Left lobe of liver (tissue), 2 donors: ENCODE measurements at regions not wholly inside any gene's neighbourhood (a gene's known extent, or its start where the extent isn't known, plus 50 kb on each side); places are given as distances from the start of the nearest gene placed in this dataset.
"Not testable (repeated sequence)": the region's sequence is repeated elsewhere in the genome, so short reads cannot be mapped to it uniquely, and the experiment has no call there.

Experiments
- ATAC-seq: fragments of 200-7000 bp; cut with Tn5 transposase; one replicate; pipeline ENCODE4 v1.9.1; 2020; ENCODE audit warnings: mild to moderate bottlenecking, moderate library complexity
- DNase-seq: peaks from one replicate; pipeline ENCODE4 v3.0.0-alpha.2; 2020; ENCODE audit warnings: low spot score
- donor health status: DM: no; HTN: no; CAD: no; lungs with moderate emphysema.
- donor health status: DM: no; HTN: yes; CAD: no.

- DNase-seq (no peak), ATAC-seq (no peak)
Measured at GRCh38 chr6:85887461-85887860, 244.8 kb upstream of the SYNCRIP start.

DNA sequence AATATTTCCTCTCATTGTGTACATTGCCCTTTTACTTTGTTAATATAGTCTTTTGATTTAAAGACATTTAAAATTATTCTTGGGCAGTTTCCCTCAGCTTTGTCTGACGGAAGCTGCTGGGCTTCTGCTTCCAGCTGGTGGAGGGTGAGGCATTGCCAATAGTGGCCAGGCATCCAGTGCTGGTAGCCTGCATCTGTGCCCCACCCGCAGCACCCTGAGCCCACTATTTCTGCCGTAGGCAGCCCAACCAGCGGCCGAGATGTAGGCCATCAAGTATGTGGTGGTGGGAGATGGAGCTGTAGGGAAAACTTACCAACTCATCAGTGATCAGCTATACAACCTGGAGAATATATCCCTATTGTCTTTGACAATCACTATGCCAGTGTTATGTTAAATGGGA is 226.0 kb upstream of the SYNCRIP start:
- DNase-seq = no peak
- ATAC-seq = no peak

GRCh38 chr6:85867595-85867994 is 224.9 kb upstream of the SYNCRIP start:
- DNase-seq (no peak), ATAC-seq (no peak)

- DNase-seq = no peak
- no peak for ATAC-seq
Measured at GRCh38 chr6:85866758-85867401, 224.2 kb upstream of the SYNCRIP start.

GRCh38 chr6:85866370-85866730 is 223.7 kb upstream of the SYNCRIP start:
- no peak for DNase-seq

DNA sequence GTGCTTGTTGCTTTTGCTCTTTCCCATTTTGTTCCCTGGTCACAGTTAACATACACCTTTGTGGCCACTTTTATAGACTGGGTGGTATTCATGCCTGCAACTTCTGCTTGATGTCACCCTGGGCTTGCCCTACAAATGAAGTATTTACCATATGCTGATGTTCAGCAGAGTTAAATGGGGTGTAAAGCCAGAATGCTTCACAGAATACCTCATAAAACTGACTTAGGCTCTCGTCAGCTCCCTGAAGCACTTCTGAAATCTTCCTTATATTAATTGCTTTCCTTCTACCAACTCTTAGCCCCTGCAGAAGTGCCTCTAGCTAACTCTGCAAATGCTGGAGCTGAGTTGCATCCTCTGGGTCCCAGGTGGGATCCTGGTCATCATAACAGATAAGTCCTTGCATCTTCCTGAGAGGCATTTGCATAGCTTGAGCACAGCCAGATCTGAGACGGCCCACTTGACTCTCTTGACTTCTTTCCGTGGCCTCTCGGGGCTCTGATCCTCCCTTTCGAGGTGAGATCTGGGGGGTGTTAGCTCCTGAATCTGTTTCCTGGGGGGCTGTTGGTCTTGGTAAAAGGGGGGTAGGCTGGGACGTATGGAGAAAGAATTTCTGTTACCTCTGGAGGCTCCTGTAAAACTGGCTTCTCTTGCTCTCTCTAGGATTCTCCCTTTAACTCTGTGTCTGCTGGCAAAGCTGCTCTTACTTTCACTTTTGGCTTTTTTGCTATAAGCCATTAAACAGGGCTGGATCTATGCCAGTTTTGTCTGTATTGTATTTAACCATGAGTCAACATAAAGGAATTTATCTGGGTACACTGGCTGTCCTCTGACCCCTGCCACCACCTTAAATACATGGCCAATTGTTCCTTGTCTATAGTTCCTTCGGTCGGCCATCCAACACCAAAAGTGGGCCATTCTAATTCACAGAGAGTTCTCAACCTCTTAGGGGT is 223.0 kb upstream of the SYNCRIP start:
- DNase-seq = no peak
- peak; percentile 47 for ATAC-seq

More at GRCh38 chr6:85866370-85866730, 223.7 kb upstream of the SYNCRIP start:
- ATAC-seq = no peak

DNA sequence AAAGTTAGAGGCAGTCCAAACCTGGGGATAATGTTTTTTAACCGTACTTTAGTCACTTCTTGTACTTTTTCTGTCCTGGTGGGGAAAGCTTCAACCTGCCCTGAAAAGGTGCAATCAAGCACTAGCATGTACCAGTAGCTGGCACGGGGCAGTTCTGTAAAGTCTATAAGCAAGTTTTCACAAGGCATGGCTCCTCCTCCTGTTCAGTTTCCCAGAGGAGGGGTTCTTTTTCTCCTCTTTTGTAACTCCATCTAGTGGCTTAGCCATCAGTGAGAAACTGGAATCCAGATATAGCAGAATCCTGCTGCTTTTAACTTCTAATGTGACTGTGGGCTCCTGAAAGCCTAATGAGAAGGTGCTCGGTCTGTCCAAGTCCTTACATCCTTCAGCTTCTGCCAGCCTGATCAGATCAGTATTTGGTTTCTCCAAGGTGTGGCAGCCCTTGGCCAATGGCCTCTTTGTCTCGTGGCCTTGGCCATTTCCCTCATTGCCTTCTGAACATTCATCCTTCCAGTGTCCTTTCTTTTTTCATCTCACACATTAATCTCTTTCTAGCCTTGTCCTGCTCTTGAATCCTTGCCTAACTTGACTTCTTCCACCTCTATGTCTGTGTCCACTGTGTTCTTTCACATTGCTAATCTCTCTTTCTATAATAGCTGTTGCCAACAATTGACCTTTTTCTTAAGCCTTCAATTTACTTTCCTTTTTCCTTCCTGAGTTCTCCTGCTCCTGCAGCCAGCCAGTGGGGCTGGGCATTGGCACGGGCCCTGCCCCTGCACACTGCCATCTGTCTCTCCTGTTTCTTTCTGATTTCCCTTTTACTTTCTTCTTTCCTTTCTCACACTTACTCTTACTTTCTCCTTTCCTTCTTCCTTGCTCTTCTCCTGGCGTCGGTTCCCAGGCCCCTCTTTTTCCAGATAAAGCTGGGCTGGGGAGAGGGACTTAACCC is 222.0 kb upstream of the SYNCRIP start:
- DNase-seq (no peak), ATAC-seq (no peak)

DNA sequence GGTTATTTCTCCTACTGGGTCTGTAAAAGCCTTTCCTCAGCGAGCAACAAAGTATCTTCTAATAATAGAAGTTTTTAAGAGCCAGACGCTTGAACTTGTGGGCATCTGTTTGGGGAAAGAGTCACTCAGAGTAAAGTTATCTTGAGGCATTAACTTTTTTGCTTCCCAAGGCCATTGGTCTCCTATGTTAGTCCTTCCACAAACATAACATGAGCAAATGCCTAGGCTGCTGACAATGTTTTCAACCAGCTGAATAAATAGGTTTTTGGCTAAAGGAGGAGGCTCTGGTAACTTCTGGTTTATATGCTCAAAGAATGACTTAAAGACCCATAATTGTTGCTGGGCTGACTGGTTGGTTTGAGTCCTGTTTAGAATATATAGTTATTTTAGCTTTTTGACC is 213.5 kb upstream of the SYNCRIP start:
- no peak for ATAC-seq
- DNase-seq = no peak

DNA sequence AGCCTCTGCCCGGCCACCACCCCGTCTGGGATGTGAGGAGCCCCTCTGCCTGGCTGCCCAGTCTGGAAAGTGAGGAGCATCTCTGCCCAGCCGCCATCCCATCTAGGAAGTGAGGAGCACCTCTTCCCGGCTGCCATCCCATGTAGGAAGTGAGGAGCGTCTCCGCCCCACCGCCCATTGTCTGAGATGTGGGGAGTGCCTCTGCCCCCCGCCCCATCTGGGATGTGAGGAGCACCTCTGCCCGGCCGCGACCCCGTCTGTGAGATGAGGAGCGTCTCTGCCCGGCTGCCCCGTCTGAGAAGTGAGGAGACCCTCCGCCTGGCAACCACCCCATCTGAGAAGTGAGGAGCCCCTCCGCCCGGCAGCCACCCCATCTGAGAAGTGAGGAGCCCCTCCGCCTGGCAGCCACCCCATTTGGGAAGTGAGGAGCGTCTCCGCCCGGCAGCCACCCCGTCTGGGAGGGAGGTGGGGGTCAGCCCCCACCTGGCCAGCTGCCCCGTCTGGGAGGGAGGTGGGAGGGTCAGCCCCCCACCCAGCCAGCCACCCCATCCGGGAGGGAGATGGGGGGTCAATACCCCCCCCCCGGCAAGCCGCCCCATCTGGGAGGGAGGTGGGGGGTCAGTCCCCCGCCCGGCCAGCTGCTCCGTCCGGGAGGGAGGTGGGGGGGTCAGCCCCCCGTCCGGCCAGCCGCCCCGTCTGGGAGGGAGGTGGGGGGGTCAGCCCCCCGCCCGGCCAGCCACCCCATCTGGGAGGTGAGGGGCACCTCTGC is 195.8 kb upstream of the SYNCRIP start:
- ATAC-seq, DNase-seq: not testable (repeated sequence)

DNA sequence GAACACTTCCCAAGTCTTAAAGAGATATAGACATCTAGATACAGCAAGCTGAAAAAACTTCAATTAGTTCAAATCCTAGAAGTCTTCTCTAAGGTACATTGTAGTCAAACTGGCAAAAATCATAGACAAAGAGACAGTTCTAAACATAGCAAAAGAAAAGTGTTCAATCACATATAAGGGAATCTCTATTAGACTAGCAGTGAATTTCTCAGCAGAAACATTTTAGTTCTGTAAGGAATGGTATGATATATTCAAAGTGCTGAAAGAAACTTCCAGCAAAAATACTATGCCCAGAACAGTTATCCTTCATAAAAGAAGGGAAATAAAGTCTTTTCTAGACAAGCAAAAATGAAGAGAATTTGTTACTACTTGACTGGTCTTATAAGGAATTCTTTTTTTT is 186.3 kb upstream of the SYNCRIP start:
- ATAC-seq (no peak), DNase-seq (no peak)

DNA sequence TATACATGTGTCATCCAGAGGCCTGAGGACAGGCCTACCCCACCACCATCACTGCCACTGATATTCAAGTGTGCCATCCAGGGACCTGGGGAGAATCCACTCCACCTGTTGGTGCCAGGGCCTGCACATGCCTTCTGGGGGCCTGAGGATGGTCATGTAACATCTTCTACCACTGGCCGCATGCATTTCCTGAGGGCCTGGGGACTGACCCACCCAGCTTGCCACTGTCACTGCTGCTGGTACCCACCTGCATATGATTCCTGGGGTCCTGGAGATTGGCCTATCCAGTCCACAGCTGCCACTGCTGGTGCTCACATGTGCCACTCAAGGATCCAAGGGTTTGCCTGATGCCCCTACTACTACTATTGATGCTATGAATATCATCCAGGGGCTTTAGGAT is 184.3 kb upstream of the SYNCRIP start:
- DNase-seq = no peak
- no peak for ATAC-seq

- no peak for DNase-seq
- no peak for ATAC-seq
Measured at GRCh38 chr6:85824329-85824728, 181.6 kb upstream of the SYNCRIP start.

DNA sequence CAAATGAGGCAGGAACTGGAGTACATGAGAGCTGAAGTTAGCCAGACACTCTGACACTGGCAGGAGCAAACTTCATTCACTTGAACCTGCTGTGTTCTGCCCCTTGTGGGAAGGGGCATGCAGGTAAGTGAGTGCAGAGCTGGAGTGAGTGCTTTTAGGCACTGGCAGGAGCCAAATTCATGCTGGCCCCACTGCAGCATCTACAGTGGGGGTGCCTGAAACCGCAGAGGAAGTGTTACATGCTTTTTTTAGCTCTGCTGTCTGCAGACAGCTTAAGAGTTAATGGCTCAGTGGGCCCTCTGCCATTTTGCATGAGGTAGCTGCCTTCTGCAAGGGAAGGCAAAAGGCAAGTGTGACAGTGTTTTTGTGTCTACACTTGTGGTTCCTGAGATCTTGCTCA is 167.9 kb upstream of the SYNCRIP start:
- ATAC-seq (no peak), DNase-seq (no peak)

GRCh38 chr6:85803721-85804120 is 161.0 kb upstream of the SYNCRIP start:
- no peak for DNase-seq
- ATAC-seq = no peak

DNA sequence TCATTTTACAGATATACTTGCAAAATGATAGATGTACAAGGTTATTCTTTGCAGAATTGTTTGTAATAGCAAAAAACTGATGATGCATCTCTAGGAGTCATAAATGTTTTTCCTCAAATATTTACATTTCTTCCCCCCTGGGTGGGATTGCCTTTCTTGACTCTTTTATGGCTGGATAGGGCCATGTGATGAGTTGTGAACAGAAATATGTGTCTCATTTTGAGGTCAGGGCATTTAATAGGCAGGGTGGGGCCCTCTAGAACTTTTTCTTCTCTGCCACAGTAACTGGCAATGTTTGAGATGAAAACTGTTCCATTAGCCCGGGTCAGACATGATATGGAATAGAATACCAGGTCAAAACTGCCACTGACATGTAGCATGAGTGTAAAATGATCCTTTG is 159.5 kb upstream of the SYNCRIP start:
- ATAC-seq (no peak), DNase-seq (no peak)

DNA sequence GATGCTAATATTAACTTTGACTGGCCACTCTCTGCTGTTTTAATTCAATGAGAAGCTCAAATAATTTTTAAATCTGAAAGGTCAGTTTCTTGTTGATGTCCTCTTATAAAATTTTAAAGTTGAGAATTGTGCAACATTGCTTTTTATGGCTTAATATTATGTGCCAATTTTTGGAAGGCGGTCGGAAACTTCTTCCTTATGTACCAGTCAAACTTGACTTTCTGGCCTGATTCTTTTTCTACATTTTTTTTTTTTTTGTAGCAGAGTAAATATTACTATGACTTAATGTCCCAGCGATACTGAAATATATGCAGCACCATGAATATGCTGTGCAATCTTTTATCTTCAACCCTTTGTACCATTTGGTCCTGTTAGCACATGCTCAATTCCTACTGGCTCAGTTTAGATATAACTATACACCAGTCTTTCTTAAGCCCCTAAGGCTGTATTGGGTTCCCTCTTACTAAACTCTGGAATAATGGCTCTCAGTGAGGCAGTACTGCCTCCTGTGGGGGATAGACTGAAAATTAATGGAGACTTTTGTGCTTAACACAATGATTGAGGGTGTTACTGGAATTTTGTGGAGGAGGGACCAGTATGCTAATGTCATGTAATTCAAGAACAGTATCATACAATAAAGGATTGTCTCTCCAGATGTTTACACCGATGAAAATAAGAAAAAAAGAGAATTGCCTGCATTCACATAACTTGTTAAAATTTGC is 156.4 kb upstream of the SYNCRIP start:
- no peak for DNase-seq
- ATAC-seq = no peak

GRCh38 chr6:85797993-85798392 is 155.3 kb upstream of the SYNCRIP start:
- ATAC-seq = no peak
- DNase-seq = no peak

DNA sequence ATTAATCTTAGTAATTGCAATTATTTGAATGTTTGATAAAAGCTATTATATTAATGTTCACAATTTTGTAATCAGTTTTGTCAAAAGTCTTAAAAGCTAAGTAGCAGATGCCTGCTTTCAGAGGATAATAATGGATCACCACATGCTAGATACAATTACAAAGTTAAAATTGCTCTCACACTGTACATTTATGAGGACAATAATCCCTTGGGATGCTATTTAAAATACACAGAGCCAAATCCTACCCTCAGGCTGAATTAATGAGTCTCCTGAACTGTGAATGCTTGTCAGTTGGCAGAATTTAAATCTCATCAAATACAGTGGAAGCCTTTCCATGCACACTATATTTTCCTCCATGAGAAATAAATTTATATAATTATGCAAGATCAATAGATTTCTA is 153.3 kb upstream of the SYNCRIP start:
- no peak for ATAC-seq
- DNase-seq = no peak

DNA sequence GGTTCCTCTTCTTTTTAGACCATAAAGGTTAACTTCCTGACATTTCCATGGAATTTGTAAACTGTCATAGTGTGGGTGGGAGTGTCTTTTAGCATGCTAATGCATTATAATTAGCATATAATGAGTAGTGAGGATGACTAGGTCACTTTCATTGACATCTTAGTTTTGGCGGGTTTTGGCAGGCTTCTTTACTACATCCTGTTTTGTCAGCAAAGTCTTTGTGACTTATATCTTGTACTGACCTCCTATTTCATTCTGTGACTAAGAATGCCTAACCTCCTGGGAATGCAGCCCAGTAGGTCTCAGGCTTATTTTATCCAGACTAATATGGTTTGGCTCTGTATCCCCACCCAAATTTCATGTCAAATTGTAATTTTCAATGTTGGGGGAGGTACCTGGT is 149.6 kb upstream of the SYNCRIP start:
- DNase-seq (no peak), ATAC-seq (no peak)

DNA sequence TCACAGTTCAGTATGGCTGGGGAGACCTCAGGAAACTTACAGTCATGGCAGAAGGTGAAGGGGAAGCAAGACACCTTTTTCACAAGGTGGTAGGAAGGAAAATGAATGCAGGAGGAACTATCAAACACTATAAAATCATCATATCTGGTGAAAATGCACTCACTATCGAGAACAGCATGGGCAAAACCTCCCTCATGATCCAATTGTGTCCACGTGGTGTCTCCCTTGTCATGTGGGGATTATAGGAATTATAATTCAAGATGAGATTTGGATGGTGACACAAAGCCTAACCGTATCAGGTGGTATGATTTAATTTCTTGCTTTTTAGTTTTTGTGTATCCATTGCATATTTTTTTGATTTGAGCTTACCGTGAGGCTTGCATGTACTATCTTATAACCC is 133.2 kb upstream of the SYNCRIP start:
- DNase-seq (no peak), ATAC-seq (no peak)
